ENCODE measurements at regions not wholly inside any gene's neighbourhood (a gene's known extent, or its start where the extent isn't known, plus 50 kb on each side); places are given as distances from the start of the nearest gene placed in this dataset.

GRCh38 chr7:18208921-18209320, 181.3 kb upstream of the PRPS1L1 start:
- no peaks in the 10 kb centered on the region for H3K36me3 ChIP-seq (ENCODE audit: control insufficient read depth in 2 of 2, insufficient read depth in 1 of 2, low read length in 2 of 2)
- H3K4me3 ChIP-seq (ENCODE audit: low read depth, low read length), result no peak overlapping the region
- no peaks in the 10 kb centered on the region for H3K9me3 ChIP-seq (ENCODE audit: control insufficient read depth, insufficient read depth, low read depth, low read length)
- CTCF ChIA-PET, result no interaction called here
- TF ChIP-seq ZNF48 (tag by site-specific recombination; IDR thresholded peaks at IDR 0.05) (no peak), ZNF658 (tag by site-specific recombination; IDR thresholded peaks at IDR 0.05) (no peak), ZNF157 (tag by site-specific recombination; IDR thresholded peaks at IDR 0.05) (no peak), ZNF10 (tag by site-specific recombination; IDR thresholded peaks at IDR 0.05) (no peak), ZSCAN23 (tag by site-specific recombination; IDR thresholded peaks at IDR 0.05) (no peak), FEZF1 (tag by site-specific recombination; IDR thresholded peaks at IDR 0.05) (no peak), ZNF621 (tag by site-specific recombination; IDR thresholded peaks at IDR 0.05) (no peak), IKZF3 (tag by site-specific recombination; IDR thresholded peaks at IDR 0.05) (no peak), ZNF202 (tag by site-specific recombination; IDR thresholded peaks at IDR 0.05; ENCODE audit: borderline replicate concordance) (no peak), HOXD13 (CRISPR knock-in tag; IDR thresholded peaks at IDR 0.05; ENCODE audit: borderline replicate concordance) (no peak), ZNF292 (tag by site-specific recombination; IDR thresholded peaks at IDR 0.05; ENCODE audit: borderline replicate concordance, low read depth) (no peak), ZFP69B (tag by site-specific recombination; IDR thresholded peaks at IDR 0.05) (no peak)
- TF ChIP-seq, protein P1, sequence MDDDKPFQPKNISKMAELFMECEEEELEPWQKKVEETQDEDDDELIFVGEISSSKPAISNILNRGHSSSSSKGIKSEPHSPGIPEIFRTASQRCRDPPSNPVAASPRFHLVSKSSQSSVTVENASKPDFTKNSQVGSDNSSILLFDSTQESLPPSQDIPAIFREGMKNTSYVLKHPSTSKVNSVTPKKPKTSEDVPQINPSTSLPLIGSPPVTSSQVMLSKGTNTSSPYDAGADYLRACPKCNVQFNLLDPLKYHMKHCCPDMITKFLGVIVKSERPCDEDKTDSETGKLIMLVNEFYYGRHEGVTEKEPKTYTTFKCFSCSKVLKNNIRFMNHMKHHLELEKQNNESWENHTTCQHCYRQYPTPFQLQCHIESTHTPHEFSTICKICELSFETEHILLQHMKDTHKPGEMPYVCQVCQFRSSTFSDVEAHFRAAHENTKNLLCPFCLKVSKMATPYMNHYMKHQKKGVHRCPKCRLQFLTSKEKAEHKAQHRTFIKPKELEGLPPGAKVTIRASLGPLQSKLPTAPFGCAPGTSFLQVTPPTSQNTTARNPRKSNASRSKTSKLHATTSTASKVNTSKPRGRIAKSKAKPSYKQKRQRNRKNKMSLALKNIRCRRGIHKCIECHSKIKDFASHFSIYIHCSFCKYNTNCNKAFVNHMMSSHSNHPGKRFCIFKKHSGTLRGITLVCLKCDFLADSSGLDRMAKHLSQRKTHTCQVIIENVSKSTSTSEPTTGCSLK (tag by site-specific recombination; IDR thresholded peaks at IDR 0.05), result no peak
- TF ChIP-seq, protein P2, sequence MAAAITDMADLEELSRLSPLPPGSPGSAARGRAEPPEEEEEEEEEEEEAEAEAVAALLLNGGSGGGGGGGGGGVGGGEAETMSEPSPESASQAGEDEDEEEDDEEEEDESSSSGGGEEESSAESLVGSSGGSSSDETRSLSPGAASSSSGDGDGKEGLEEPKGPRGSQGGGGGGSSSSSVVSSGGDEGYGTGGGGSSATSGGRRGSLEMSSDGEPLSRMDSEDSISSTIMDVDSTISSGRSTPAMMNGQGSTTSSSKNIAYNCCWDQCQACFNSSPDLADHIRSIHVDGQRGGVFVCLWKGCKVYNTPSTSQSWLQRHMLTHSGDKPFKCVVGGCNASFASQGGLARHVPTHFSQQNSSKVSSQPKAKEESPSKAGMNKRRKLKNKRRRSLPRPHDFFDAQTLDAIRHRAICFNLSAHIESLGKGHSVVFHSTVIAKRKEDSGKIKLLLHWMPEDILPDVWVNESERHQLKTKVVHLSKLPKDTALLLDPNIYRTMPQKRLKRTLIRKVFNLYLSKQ (tag by site-specific recombination; IDR thresholded peaks at IDR 0.05; ENCODE audit: borderline replicate concordance), result no peak
- H3K27ac ChIP-seq (ENCODE audit: extremely low read depth, low read depth, low read length), result no peak overlapping the region
- H3K4me1 ChIP-seq (ENCODE audit: control insufficient read depth, insufficient read depth, low read length), result no peaks in the 10 kb centered on the region
- POLR2A ChIA-PET, result no interaction called here

- Histone ChIP-seq H3K4me1 (ENCODE audit: control insufficient read depth, insufficient read depth, low read length) (no peaks in the 10 kb centered on the region), H3K36me3 (ENCODE audit: control insufficient read depth in 2 of 2, insufficient read depth in 1 of 2, low read length in 2 of 2) (no peaks in the 10 kb centered on the region), H3K9me3 (ENCODE audit: control insufficient read depth, insufficient read depth, low read depth, low read length) (no peaks in the 10 kb centered on the region), H3K4me3 (ENCODE audit: low read depth, low read length) (no peak overlapping the region), H3K27ac (ENCODE audit: extremely low read depth, low read depth, low read length) (no peak overlapping the region)
- CTCF ChIA-PET, result no interaction called here
- POLR2A ChIA-PET, result no interaction called here
- TF ChIP-seq ZNF433 (tag by site-specific recombination; IDR thresholded peaks at IDR 0.05; ENCODE audit: low read depth) (no peak), ZNF664 (tag by site-specific recombination; IDR thresholded peaks at IDR 0.05) (no peak), ZNF747 (tag by site-specific recombination; IDR thresholded peaks at IDR 0.05) (no peak), ZBTB20 (tag by site-specific recombination; IDR thresholded peaks at IDR 0.05) (no peak), ZNF658 (tag by site-specific recombination; IDR thresholded peaks at IDR 0.05) (no peak), ZBTB44 (tag by site-specific recombination; IDR thresholded peaks at IDR 0.05) (no peak), ZNF561 (tag by site-specific recombination; IDR thresholded peaks at IDR 0.05; ENCODE audit: borderline replicate concordance) (no peak), ZNF792 (tag by site-specific recombination; IDR thresholded peaks at IDR 0.05) (no peak), ZNF366 (tag by site-specific recombination; conservative IDR thresholded peaks at IDR 0.05) (no peak), ZNF138 (tag by site-specific recombination; IDR thresholded peaks at IDR 0.05; ENCODE audit: borderline replicate concordance) (no peak), ZBTB6 (tag by site-specific recombination; IDR thresholded peaks at IDR 0.05) (no peak), ZNF19 (tag by site-specific recombination; IDR thresholded peaks at IDR 0.05; ENCODE audit: low read depth) (no peak)
- TF ChIP-seq, protein P3, sequence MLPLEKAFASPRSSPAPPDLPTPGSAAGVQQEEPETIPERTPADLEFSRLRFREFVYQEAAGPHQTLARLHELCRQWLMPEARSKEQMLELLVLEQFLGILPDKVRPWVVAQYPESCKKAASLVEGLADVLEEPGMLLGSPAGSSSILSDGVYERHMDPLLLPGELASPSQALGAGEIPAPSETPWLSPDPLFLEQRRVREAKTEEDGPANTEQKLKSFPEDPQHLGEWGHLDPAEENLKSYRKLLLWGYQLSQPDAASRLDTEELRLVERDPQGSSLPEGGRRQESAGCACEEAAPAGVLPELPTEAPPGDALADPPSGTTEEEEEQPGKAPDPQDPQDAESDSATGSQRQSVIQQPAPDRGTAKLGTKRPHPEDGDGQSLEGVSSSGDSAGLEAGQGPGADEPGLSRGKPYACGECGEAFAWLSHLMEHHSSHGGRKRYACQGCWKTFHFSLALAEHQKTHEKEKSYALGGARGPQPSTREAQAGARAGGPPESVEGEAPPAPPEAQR (tag by site-specific recombination; IDR thresholded peaks at IDR 0.05), result no peak
Observed at GRCh38 chr7:18210377-18210776, 182.7 kb upstream of the PRPS1L1 start.
